GM12878 (cell line): ENCODE measurements at regions not wholly inside any gene's neighbourhood (a gene's known extent, or its start where the extent isn't known, plus 50 kb on each side); places are given as distances from the start of the nearest gene placed in this dataset.

Source experiments
- ATAC-seq: fragments of 200-7000 bp; cut with Tn5 transposase; 3 replicates; pipeline ENCODE4 v1.9.1; 2020; ENCODE audit warnings: mild to moderate bottlenecking, moderate library complexity
- BruUV-seq: library from RNA; stranded (reverse); fragments of 400-500 nt; replicated peaks from 2 replicates; lab custom pipeline; 2021; lab: Mats Ljungman, UMichigan
- CTCF ChIA-PET: fragments of 300-600 bp; sonication (Branson Sonifier 250); formaldehyde crosslinking; extraction: SDS; loops from one replicate; lab custom pipeline; 2021; ENCODE audit warnings: inconsistent platforms; lab: Yijun Ruan, JAX
- POLR2A ChIA-PET: fragments of 350-600 bp; formaldehyde crosslinking; extraction: SDS; loops from one replicate; lab custom pipeline; 2021; ENCODE audit warnings: inconsistent platforms; lab: Charles Lee
- RAD21 ChIA-PET: fragments of 300-600 bp; sonication (Branson Sonifier 250); formaldehyde crosslinking; loops from one replicate; lab custom pipeline; 2023; ENCODE audit warnings: antibody characterized with exemption; ENCODE audit not compliant: unreplicated experiment; lab: Charles Lee
- SMC1A ChIA-PET: fragments of 300-600 bp; sonication (Branson Sonifier 250); formaldehyde crosslinking; loops from one replicate; lab custom pipeline; 2023; ENCODE audit not compliant: unreplicated experiment, uncharacterized antibody; lab: Charles Lee
- DNase-seq: peaks from one replicate; pipeline ENCODE4 v3.0.0-alpha.2; 2011; ENCODE audit warnings: low read depth, low spot score
- FAIRE-seq: peaks from 3 replicates; lab custom pipeline; 2011; peaks lifted over from hg19 to GRCh38; lab: Jason Lieb, UNC
- H2AFZ ChIP-seq: 2 replicates; pipeline ENCODE4 v1.6.0; 2011; ENCODE audit warnings: low read depth, low read length, control low read depth; ENCODE audit not compliant: control insufficient read depth
- H3K27ac ChIP-seq: 2 replicates; pipeline ENCODE4 v1.5.1; 2011; ENCODE audit warnings: control low read depth; ENCODE audit not compliant: control insufficient read depth, insufficient read depth
- H3K27me3 ChIP-seq, 2 experiments: replicated peaks in 1 of 2; 2 replicates each; pipeline versions ENCODE4 v1.6.0 to v1.6.1; 2011; ENCODE audit warnings: low read length in 1 of 2; ENCODE audit not compliant: control insufficient read depth in 2 of 2, insufficient read depth in 2 of 2
- H3K36me3 ChIP-seq, 2 experiments: 2 replicates each; pipeline ENCODE4 v1.5.1; 2011; ENCODE audit warnings: low read length in 1 of 2; ENCODE audit not compliant: control insufficient read depth in 2 of 2, insufficient read depth in 2 of 2
- H3K4me1 ChIP-seq: 2 replicates; pipeline ENCODE4 v1.6.1; 2011; ENCODE audit warnings: mild to moderate bottlenecking, low read length, moderate library complexity, mixed read lengths; ENCODE audit not compliant: control insufficient read depth, insufficient read depth
- H3K4me2 ChIP-seq: 2 replicates; pipeline ENCODE4 v1.6.0; 2011; ENCODE audit warnings: control low read depth; ENCODE audit not compliant: control insufficient read depth, insufficient read depth
- H3K4me3 ChIP-seq: fragments of 200-600 bp; sonication (generic); 2 replicates; pipeline ENCODE4 v1.5.1; 2016
- H3K79me2 ChIP-seq: 2 replicates; pipeline ENCODE4 v1.6.0; 2011; ENCODE audit warnings: low read length; ENCODE audit not compliant: control insufficient read depth, insufficient read depth
- H3K9ac ChIP-seq: 2 replicates; pipeline ENCODE4 v1.8.0; 2011; ENCODE audit warnings: low read length, control low read depth, mixed read lengths; ENCODE audit not compliant: control insufficient read depth, insufficient read depth
- H3K9me3 ChIP-seq: replicated peaks from 3 replicates; pipeline ENCODE4 v1.5.1; 2011; ENCODE audit warnings: mild to moderate bottlenecking, low read length; ENCODE audit not compliant: control insufficient read depth, insufficient read depth
- H4K20me1 ChIP-seq: 2 replicates; pipeline ENCODE4 v1.6.0; 2011; ENCODE audit not compliant: control insufficient read depth, insufficient read depth
- ASH2L ChIP-seq: fragments of 300-600, 200-600 bp; sonication (generic); IDR thresholded peaks from 2 replicates; pipeline ENCODE4 v1.6.1; 2017; ENCODE audit warnings: low read depth, mild to moderate bottlenecking, borderline replicate concordance
- ATF2 ChIP-seq: IDR thresholded peaks from 2 replicates; pipeline ENCODE4 v1.6.1; 2012; ENCODE audit warnings: low read length, inconsistent platforms
- BCL11A ChIP-seq: IDR thresholded peaks from 2 replicates; pipeline ENCODE4 v1.6.1; 2011; ENCODE audit warnings: low read depth, low read length
- CBFB ChIP-seq: IDR thresholded peaks from 2 replicates; pipeline ENCODE4 v1.6.1; 2016; ENCODE audit warnings: antibody characterized with exemption, low read depth
- CBX5 ChIP-seq: sonication (generic); IDR thresholded peaks from 2 replicates; pipeline ENCODE4 v1.6.1; 2016; ENCODE audit warnings: low read depth, moderate library complexity, mild to moderate bottlenecking, inconsistent platforms
- E2F4 ChIP-seq: IDR thresholded peaks from 2 replicates; pipeline ENCODE4 v1.6.1; 2012; ENCODE audit warnings: low read depth, low read length, improper control_type of control experiment
- PBX3 ChIP-seq: IDR thresholded peaks from 2 replicates; pipeline ENCODE4 v1.6.1; 2011; ENCODE audit warnings: mild to moderate bottlenecking, low read depth, low read length, moderate library complexity; ENCODE audit not compliant: insufficient replicate concordance
- SIX5 ChIP-seq: IDR thresholded peaks from 2 replicates; pipeline ENCODE4 v1.6.1; 2011; ENCODE audit warnings: mild to moderate bottlenecking, low read depth, low read length, moderate library complexity; ENCODE audit not compliant: severe bottlenecking
- SMC3 ChIP-seq: IDR thresholded peaks from 2 replicates; pipeline ENCODE4 v1.6.1; 2011; ENCODE audit warnings: low read length, improper control_type of control experiment, borderline replicate concordance
- TCF12 ChIP-seq: IDR thresholded peaks from 2 replicates; pipeline ENCODE4 v1.6.1; 2011; ENCODE audit warnings: low read depth, mild to moderate bottlenecking, low read length
- YY1 ChIP-seq: IDR thresholded peaks from 2 replicates; pipeline ENCODE4 v1.6.1; 2011; ENCODE audit warnings: low read depth, mild to moderate bottlenecking, low read length
- WGBS: methylation state at CpG from one replicate; pipeline ENCODE4 v1.1.6; 2016; ENCODE audit warnings: low lambda C conversion rate; ENCODE audit not compliant: insufficient replicate concordance, insufficient coverage; ENCODE audit errors: missing lambda C conversion rate; 5-methylcytosine and 5-hydroxymethylcytosine counted together
- in situ Hi-C: fragments of 300-500 bp; cut with MboI; formaldehyde crosslinking; loops from 9 replicates; pipeline ENCODE4 v1.14.3; 2018; ENCODE audit warnings: mixed read lengths
- intact Hi-C: fragments of 100-400 bp; cut with micrococcal nuclease; formaldehyde crosslinking; loops from one replicate; pipeline ENCODE4 v1.14.2; 2022; ENCODE audit not compliant: unreplicated experiment

GRCh38 chr12:58046271-58046670 is 104.9 kb downstream of the ATP23 start:
- H3K9ac ChIP-seq, result no peak overlapping the region
- ATAC-seq (no peak), FAIRE-seq (no peak), DNase-seq (no peak)
- no peaks in the 10 kb centered on the region for H3K79me2 ChIP-seq
- ChIA-PET CTCF (no interaction called here), POLR2A (no interaction called here), SMC1A (no interaction called here), RAD21 (no interaction called here)
- H3K4me2 ChIP-seq, result no peak overlapping the region
- H3K27ac ChIP-seq, result no peak overlapping the region
- H4K20me1 ChIP-seq, result no peaks in the 10 kb centered on the region
- BruUV-seq, result no TSS peak
- intact Hi-C loops (no loop called here), in situ Hi-C loops (no loop called here)
- H3K4me3 ChIP-seq, result no peak overlapping the region
- no peak overlapping the region for H2AFZ ChIP-seq
- H3K36me3 ChIP-seq, result no peaks in the 10 kb centered on the region
- no peaks in the 10 kb centered on the region for H3K4me1 ChIP-seq
- TF ChIP-seq SIX5 (no peak), E2F4 (no peak), YY1 (no peak), TCF12 (no peak), ATF2 (no peak), ASH2L (no peak), SMC3 (no peak), BCL11A (no peak), CBX5 (no peak), CBFB (no peak), PBX3 (no peak)
- H3K9me3 ChIP-seq, result no peaks in the 10 kb centered on the region
- WGBS, result 0% methylated on average over 1 of the region's 1 CpG
- H3K27me3 ChIP-seq, result no peaks in the 10 kb centered on the region
